ENCODE measurements at regions not wholly inside any gene's neighbourhood (a gene's known extent, or its start where the extent isn't known, plus 50 kb on each side); places are given as distances from the start of the nearest gene placed in this dataset.

GRCh38 chr12:4969405-4969804, 59.7 kb downstream of the KCNA1 start:
- H3K27ac Mint-ChIP-seq = no peak overlapping the region
- no peaks in the 10 kb centered on the region for H3K36me3 Mint-ChIP-seq
- DNase-seq (ENCODE audit: low spot score) = no peak
- TF ChIP-seq NFYB (CRISPR knock-in tag; conservative IDR thresholded peaks at IDR 0.05; ENCODE audit: low read depth) = no peak
- TF ChIP-seq ZNF121 (CRISPR knock-in tag; IDR thresholded peaks at IDR 0.05) = no peak
- no peak for TF ChIP-seq KAT7 (CRISPR knock-in tag; IDR thresholded peaks at IDR 0.05; ENCODE audit: borderline replicate concordance)
- TF ChIP-seq MYBL2 (CRISPR knock-in tag; IDR thresholded peaks at IDR 0.05) = no peak
- TF ChIP-seq NR3C1 (CRISPR knock-in tag; conservative IDR thresholded peaks at IDR 0.05; ENCODE audit: low read depth) = no peak
- TF ChIP-seq, protein P1, sequence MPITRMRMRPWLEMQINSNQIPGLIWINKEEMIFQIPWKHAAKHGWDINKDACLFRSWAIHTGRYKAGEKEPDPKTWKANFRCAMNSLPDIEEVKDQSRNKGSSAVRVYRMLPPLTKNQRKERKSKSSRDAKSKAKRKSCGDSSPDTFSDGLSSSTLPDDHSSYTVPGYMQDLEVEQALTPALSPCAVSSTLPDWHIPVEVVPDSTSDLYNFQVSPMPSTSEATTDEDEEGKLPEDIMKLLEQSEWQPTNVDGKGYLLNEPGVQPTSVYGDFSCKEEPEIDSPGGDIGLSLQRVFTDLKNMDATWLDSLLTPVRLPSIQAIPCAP (CRISPR knock-in tag; IDR thresholded peaks at IDR 0.05) = no peak
- no peak for TF ChIP-seq TCF7 (CRISPR knock-in tag; IDR thresholded peaks at IDR 0.05; ENCODE audit: low read depth)
- no peak for TF ChIP-seq ZMAT4 (CRISPR knock-in tag; IDR thresholded peaks at IDR 0.05)
- no peak for TF ChIP-seq ATF2 (CRISPR knock-in tag; IDR thresholded peaks at IDR 0.05; ENCODE audit: borderline replicate concordance, low read depth)
- TF ChIP-seq PRRX2 (CRISPR knock-in tag; IDR thresholded peaks at IDR 0.05) = no peak
- TF ChIP-seq ELF4 (CRISPR knock-in tag; IDR thresholded peaks at IDR 0.05; ENCODE audit: low read depth) = no peak
- no peak for TF ChIP-seq PREB (CRISPR knock-in tag; IDR thresholded peaks at IDR 0.05; ENCODE audit: borderline replicate concordance)
- TF ChIP-seq, protein P2, sequence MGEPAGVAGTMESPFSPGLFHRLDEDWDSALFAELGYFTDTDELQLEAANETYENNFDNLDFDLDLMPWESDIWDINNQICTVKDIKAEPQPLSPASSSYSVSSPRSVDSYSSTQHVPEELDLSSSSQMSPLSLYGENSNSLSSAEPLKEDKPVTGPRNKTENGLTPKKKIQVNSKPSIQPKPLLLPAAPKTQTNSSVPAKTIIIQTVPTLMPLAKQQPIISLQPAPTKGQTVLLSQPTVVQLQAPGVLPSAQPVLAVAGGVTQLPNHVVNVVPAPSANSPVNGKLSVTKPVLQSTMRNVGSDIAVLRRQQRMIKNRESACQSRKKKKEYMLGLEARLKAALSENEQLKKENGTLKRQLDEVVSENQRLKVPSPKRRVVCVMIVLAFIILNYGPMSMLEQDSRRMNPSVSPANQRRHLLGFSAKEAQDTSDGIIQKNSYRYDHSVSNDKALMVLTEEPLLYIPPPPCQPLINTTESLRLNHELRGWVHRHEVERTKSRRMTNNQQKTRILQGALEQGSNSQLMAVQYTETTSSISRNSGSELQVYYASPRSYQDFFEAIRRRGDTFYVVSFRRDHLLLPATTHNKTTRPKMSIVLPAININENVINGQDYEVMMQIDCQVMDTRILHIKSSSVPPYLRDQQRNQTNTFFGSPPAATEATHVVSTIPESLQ (CRISPR knock-in tag; IDR thresholded peaks at IDR 0.05) = no peak
- H3K9me3 Mint-ChIP-seq = no peaks in the 10 kb centered on the region
- H3K27me3 Mint-ChIP-seq (ENCODE audit: low read depth) = peaks cover 3% of the 10 kb centered on the region
- no peaks in the 10 kb centered on the region for H3K4me1 Mint-ChIP-seq
- no peak for ATAC-seq
- no peak overlapping the region for H3K4me3 Mint-ChIP-seq
- CTCF ChIA-PET = no interaction called here
- POLR2A ChIA-PET = interaction anchor here (0.6 kb wide), 1 partner anchor 43 kb away, joined by 3 read pairs; no protein-coding TSS in a partner anchor

DNA sequence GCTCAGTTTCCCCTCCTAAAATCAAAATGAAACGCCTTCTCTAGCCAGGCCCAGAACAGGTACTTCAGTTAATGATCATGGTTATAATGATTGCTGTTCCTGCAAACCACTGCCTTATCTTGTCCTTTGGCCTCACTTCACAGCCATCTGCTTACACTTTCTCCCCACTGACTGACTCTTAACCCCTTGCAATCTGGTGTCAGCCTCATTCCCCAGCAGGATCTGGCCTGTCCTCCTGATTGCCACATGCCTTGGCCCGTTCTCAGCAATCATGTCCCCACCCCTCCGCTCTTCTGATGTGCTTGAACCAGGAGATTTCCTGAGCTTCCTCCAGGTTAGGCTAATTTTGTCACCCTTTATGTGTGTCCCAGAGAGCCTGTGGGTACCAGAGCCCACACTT, 64.5 kb downstream of the KCNA1 start:
- Mint-ChIP-seq H3K27me3 (ENCODE audit: low read depth) (peaks cover 4% of the 10 kb centered on the region; the same call in 1 of the 2 replicates), H3K9me3 (no peaks in the 10 kb centered on the region), H3K36me3 (no peaks in the 10 kb centered on the region), H3K4me3 (no peak overlapping the region), H3K27ac (no peak overlapping the region), H3K4me1 (peaks cover 11% of the 10 kb centered on the region; the same call in 1 of the 2 replicates)
- ChIA-PET POLR2A (no interaction called here), CTCF (interaction anchor here (2.4 kb wide), 1 partner anchor 125 kb away, joined by 8 read pairs; no protein-coding TSS in a partner anchor)
- no peak for ATAC-seq
- TF ChIP-seq, protein P3, sequence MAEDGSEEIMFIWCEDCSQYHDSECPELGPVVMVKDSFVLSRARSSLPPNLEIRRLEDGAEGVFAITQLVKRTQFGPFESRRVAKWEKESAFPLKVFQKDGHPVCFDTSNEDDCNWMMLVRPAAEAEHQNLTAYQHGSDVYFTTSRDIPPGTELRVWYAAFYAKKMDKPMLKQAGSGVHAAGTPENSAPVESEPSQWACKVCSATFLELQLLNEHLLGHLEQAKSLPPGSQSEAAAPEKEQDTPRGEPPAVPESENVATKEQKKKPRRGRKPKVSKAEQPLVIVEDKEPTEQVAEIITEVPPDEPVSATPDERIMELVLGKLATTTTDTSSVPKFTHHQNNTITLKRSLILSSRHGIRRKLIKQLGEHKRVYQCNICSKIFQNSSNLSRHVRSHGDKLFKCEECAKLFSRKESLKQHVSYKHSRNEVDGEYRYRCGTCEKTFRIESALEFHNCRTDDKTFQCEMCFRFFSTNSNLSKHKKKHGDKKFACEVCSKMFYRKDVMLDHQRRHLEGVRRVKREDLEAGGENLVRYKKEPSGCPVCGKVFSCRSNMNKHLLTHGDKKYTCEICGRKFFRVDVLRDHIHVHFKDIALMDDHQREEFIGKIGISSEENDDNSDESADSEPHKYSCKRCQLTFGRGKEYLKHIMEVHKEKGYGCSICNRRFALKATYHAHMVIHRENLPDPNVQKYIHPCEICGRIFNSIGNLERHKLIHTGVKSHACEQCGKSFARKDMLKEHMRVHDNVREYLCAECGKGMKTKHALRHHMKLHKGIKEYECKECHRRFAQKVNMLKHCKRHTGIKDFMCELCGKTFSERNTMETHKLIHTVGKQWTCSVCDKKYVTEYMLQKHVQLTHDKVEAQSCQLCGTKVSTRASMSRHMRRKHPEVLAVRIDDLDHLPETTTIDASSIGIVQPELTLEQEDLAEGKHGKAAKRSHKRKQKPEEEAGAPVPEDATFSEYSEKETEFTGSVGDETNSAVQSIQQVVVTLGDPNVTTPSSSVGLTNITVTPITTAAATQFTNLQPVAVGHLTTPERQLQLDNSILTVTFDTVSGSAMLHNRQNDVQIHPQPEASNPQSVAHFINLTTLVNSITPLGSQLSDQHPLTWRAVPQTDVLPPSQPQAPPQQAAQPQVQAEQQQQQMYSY (CRISPR knock-in tag; IDR thresholded peaks at IDR 0.05) = no peak
- no peak for DNase-seq (ENCODE audit: low spot score)
